ENCODE measurements at regions not wholly inside any gene's neighbourhood (a gene's known extent, or its start where the extent isn't known, plus 50 kb on each side); places are given as distances from the start of the nearest gene placed in this dataset.

DNA sequence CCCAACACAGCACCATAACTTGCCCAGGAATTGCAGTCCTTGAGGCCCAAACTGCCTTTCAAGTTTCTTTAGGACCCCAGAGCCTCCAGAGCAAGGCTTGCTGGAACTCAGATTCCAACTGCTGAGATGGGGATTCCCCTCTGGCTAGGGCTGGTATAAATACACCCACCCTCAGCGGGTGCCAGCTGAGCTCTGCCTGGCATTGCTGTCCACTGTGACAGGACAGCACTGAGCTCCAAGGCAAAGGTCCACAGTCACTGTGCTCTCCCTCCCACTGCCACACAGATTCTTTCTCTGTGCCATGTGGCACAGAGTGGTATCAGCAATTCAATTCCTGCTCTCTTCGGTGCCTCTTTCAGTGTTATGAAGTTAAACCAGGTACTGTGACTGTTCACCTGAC is 304.2 kb upstream of the LMCD1 start:
- TF ChIP-seq CTCF (IDR thresholded peaks at IDR 0.05) (no peak), POLR2A (IDR thresholded peaks at IDR 0.05) (no peak), EP300 (IDR thresholded peaks at IDR 0.05) (no peak)

Data from stomach (tissue), 4 donors.